HepG2 (cell line): ENCODE measurements at regions not wholly inside any gene's neighbourhood (a gene's known extent, or its start where the extent isn't known, plus 50 kb on each side); places are given as distances from the start of the nearest gene placed in this dataset.
A peak's percentile ranks its signal among the peaks of the same experiment; 100 is the strongest.

Source experiments
- HOXD1 ChIP-seq: sonication (generic); formaldehyde crosslinking; IDR thresholded peaks from 2 replicates; pipeline ENCODE4 v1.5.0; 2020; ENCODE audit warnings: missing genetic modification reagents
- PBX2 ChIP-seq: IDR thresholded peaks from 2 replicates; pipeline ENCODE4 v1.6.1; 2016; ENCODE audit warnings: control low read depth
- ZGPAT ChIP-seq: IDR thresholded peaks from 2 replicates; pipeline ENCODE4 v1.6.1; 2016; ENCODE audit warnings: mild to moderate bottlenecking
- ZNF230 ChIP-seq: sonication (generic); formaldehyde crosslinking; IDR thresholded peaks from 2 replicates; pipeline ENCODE4 v1.4.0; 2020; ENCODE audit warnings: mild to moderate bottlenecking, missing genetic modification reagents
- ZNF276 ChIP-seq: sonication (generic); formaldehyde crosslinking; IDR thresholded peaks from 2 replicates; pipeline ENCODE4 v1.4.0; 2020; ENCODE audit warnings: mild to moderate bottlenecking, low read depth, missing genetic modification reagents
- ZNF740 ChIP-seq: sonication (generic); formaldehyde crosslinking; IDR thresholded peaks from 2 replicates; pipeline ENCODE4 v1.4.0; 2020; ENCODE audit warnings: missing genetic modification reagents

GRCh38 chr20:50389438-50389807 is 120.8 kb upstream of the PTPN1 start (continued):
- TF ChIP-seq ZNF276 (CRISPR knock-in tag) (0 out of 2 replicates have a peak, but pooled peaks have one; percentile 7), ZGPAT (CRISPR knock-in tag) (peak; percentile 75), ZNF740 (CRISPR knock-in tag) (peak; percentile 20), HOXD1 (peak; percentile 67; the same call in 1 of the 2 replicates), PBX2 (CRISPR knock-in tag) (no peak), ZNF230 (CRISPR knock-in tag) (no peak)
- TF ChIP-seq, all 625 proteins: peak for 204
